Nephron progenitor cell (in vitro differentiated cells): ENCODE measurements at regions not wholly inside any gene's neighbourhood (a gene's known extent, or its start where the extent isn't known, plus 50 kb on each side); places are given as distances from the start of the nearest gene placed in this dataset.

ENCODE experiments used
- DNase-seq: peaks from one replicate; pipeline ENCODE4 v3.0.0; 2021
- H3K27ac Mint-ChIP-seq: 2 replicates; pipeline ENCODE4 v1.8.0; 2021; ENCODE audit warnings: mild to moderate bottlenecking, moderate library complexity, mixed read lengths
- H3K27me3 Mint-ChIP-seq: 2 replicates; pipeline ENCODE4 v1.8.0; 2021; ENCODE audit warnings: mild to moderate bottlenecking, low read depth, mixed read lengths; ENCODE audit not compliant: poor library complexity
- H3K36me3 Mint-ChIP-seq: 2 replicates; pipeline ENCODE4 v1.8.0; 2021; ENCODE audit warnings: low read depth, mixed read lengths
- H3K4me1 Mint-ChIP-seq: 2 replicates; pipeline ENCODE4 v1.8.0; 2021; ENCODE audit warnings: mixed read lengths
- H3K4me3 Mint-ChIP-seq: 2 replicates; pipeline ENCODE4 v1.8.0; 2021; ENCODE audit warnings: mild to moderate bottlenecking, moderate library complexity, mixed read lengths
- H3K9me3 Mint-ChIP-seq: 2 replicates; pipeline ENCODE4 v1.8.0; 2021; ENCODE audit warnings: mild to moderate bottlenecking, moderate library complexity, mixed read lengths
- TF ChIP-seq, protein P1 (sequence below): fragments of 200-600 bp; sonication (generic); IDR thresholded peaks from 2 replicates; pipeline ENCODE4 v1.5.0; 2021; ENCODE audit warnings: antibody characterized with exemption

DNA sequence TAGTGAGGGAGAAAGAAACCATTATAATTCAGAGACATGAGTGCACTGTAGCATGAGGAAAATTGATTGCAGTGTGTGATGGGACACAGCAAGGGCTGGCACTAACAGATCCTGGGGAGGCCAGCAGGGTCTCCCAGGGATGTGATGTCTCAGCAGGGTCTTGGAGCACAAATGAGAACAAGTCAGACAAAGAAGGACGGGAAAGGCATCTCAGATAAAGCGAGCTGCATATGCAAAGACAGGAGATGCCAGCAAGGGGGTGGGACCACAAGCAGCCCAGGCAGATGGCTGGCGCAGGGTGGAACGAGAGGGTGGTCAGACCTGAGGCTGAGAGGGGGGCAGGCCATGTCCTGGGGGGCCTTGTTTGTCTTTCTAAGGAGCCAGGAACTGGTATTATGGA, 102.6 kb upstream of the DLX2 start:
- no peak for DNase-seq
- peaks cover 5% of the 10 kb centered on the region for H3K4me1 Mint-ChIP-seq
- H3K4me3 Mint-ChIP-seq, result no peak overlapping the region
- peaks cover 4% of the 10 kb centered on the region for H3K27me3 Mint-ChIP-seq
- H3K36me3 Mint-ChIP-seq, result no peaks in the 10 kb centered on the region
- no peak overlapping the region for H3K27ac Mint-ChIP-seq
- TF ChIP-seq, protein P1, sequence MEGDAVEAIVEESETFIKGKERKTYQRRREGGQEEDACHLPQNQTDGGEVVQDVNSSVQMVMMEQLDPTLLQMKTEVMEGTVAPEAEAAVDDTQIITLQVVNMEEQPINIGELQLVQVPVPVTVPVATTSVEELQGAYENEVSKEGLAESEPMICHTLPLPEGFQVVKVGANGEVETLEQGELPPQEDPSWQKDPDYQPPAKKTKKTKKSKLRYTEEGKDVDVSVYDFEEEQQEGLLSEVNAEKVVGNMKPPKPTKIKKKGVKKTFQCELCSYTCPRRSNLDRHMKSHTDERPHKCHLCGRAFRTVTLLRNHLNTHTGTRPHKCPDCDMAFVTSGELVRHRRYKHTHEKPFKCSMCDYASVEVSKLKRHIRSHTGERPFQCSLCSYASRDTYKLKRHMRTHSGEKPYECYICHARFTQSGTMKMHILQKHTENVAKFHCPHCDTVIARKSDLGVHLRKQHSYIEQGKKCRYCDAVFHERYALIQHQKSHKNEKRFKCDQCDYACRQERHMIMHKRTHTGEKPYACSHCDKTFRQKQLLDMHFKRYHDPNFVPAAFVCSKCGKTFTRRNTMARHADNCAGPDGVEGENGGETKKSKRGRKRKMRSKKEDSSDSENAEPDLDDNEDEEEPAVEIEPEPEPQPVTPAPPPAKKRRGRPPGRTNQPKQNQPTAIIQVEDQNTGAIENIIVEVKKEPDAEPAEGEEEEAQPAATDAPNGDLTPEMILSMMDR, result no peak
- peaks cover 4% of the 10 kb centered on the region for H3K9me3 Mint-ChIP-seq

DNA sequence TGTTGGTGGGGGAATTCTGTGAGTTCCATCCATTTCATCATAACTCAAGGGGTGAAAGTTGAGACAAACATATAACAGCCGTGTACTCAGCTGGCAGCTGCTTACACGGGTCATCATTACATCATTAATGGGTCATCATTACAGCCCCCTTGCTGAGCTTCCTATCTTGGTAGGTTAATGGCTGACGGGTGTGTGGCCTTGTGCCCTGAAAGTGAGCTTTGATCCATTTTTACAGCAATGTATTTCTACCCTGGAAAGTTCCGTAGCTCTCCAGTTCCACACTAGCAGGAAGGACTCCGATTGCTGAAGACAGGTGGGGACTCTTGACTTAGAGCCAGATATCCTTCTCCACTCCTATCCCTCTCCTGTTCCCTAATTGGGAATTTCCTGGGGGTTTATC, 105.2 kb upstream of the DLX2 start:
- H3K27me3 Mint-ChIP-seq, result peaks cover 7% of the 10 kb centered on the region
- TF ChIP-seq, protein P1, result no peak
- DNase-seq, result no peak
- no peaks in the 10 kb centered on the region for H3K36me3 Mint-ChIP-seq
- H3K4me1 Mint-ChIP-seq, result peaks cover 9% of the 10 kb centered on the region
- H3K9me3 Mint-ChIP-seq, result no peaks in the 10 kb centered on the region
- no peak overlapping the region for H3K27ac Mint-ChIP-seq
- H3K4me3 Mint-ChIP-seq, result no peak overlapping the region

DNA sequence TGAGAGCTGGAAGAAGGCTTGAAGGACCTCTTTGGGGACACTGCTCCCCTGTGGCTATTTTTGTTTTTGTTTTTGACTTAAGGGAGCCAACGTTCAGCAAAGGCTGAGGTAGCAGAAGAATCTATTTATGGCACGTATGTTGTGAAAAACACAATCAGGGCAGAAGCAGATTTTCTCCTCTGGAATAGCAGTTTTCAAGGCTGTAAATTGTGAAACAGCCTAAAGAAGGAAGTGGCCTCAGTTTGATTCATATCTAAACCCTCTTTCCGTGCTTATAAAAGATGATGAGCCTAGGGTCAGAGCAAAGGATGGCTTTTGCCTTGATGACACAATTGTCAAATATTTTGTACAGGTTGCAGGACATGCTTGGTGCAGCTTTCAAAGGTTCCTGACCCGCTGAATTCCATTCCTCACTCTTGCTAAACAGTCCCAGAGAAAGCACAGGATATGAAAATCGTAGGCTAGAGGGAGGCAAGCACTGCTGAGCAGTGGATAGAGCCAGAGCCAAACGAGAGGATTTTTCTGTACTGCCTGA, 106.2 kb upstream of the DLX2 start:
- TF ChIP-seq, protein P1, result no peak
- Mint-ChIP-seq H3K9me3 (no peaks in the 10 kb centered on the region), H3K36me3 (no peaks in the 10 kb centered on the region), H3K4me1 (peaks cover 9% of the 10 kb centered on the region), H3K4me3 (no peak overlapping the region), H3K27me3 (peaks cover 7% of the 10 kb centered on the region), H3K27ac (no peak overlapping the region)
- DNase-seq, result no peak

DNA sequence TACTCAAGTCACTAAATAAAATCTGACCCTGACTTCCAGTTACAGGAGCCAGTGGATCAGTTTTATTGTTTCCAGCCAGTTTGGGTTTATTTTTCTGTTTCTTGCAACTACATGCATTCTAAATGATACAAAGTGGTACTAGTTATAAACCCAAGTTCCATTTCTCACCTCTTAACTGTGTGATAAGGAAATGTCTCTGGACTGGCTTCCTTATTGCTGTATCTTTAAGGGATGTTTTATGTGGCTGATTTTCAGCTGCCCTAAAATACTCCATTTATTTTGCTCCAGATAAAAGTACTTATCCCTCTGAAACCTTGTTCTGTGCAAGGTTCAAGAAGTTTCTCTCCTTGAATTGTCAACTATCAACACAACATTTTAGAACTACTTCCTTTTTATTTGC, 107.9 kb upstream of the DLX2 start:
- DNase-seq, result no peak
- Mint-ChIP-seq H3K36me3 (no peaks in the 10 kb centered on the region), H3K4me3 (no peak overlapping the region), H3K27ac (no peak overlapping the region), H3K9me3 (no peaks in the 10 kb centered on the region), H3K4me1 (peaks cover 4% of the 10 kb centered on the region), H3K27me3 (peaks cover 7% of the 10 kb centered on the region)
- TF ChIP-seq, protein P1, result no peak

DNA sequence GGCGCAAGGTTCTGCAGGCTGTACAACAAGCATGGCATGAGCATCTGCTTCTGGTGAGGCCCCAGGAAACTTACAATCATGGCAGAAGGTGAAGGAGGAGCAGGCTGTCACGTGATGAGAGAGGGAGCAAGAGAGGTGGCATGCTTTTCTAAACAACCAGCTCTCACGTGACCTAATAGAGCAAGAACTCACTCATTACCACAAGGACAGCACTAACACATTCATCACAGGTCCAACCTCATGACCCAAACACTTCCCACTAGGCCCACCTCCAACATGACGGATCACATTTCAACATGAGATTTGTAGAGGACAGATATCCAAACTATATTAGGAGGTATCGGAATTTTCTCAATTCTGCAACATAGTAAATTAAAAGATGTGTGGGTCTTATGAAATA, 108.8 kb upstream of the DLX2 start:
- no peak for DNase-seq
- H3K9me3 Mint-ChIP-seq, result no peaks in the 10 kb centered on the region
- H3K27ac Mint-ChIP-seq, result no peak overlapping the region
- TF ChIP-seq, protein P1, result no peak
- H3K27me3 Mint-ChIP-seq, result peaks cover 7% of the 10 kb centered on the region
- H3K4me1 Mint-ChIP-seq, result peaks cover 4% of the 10 kb centered on the region
- no peak overlapping the region for H3K4me3 Mint-ChIP-seq
- no peaks in the 10 kb centered on the region for H3K36me3 Mint-ChIP-seq

DNA sequence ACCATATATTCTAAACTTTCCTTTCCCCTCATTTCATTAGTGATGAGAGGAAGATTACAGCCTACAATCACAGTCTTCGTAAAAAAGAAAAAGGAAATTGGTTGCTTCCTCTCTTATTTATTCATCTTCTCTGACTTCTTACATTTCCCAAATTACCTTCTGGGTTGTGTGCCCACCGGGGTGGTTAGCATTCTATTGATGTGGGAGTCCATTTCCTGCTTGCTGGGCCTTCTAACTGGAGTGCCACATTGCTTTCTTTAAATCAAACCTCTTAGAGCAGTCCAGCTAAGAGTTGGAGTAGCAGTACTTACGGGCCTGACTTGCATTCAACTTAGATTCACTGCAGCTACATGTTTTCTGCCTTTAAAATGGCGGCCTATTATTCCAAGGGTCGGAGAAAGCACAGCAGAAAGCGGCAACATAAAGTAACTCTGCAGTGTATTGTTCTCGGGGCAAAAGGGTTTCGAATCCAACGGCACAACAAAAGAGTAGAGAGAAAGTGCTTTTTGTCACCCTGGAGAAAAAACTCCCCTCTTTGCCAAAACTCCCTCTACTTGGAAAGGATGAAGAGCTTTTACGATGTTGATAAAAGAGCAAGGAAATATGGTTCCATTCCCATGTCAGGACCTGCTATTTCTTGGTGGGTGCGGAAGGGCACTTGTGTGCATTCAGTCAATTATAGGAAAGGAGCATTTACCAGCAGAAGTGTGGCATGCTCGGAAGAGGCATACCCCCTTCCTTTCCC, 110.6 kb upstream of the DLX2 start:
- DNase-seq, result no peak
- Mint-ChIP-seq H3K27ac (no peak overlapping the region), H3K9me3 (no peaks in the 10 kb centered on the region), H3K36me3 (no peaks in the 10 kb centered on the region), H3K27me3 (peaks cover 7% of the 10 kb centered on the region), H3K4me3 (no peak overlapping the region), H3K4me1 (peaks cover 4% of the 10 kb centered on the region)
- TF ChIP-seq, protein P1, result no peak
